IPS DF 6.9 (cell line): ENCODE measurements at regions not wholly inside any gene's neighbourhood (a gene's known extent, or its start where the extent isn't known, plus 50 kb on each side); places are given as distances from the start of the nearest gene placed in this dataset.

Source experiments
- DNase-seq: peaks from one replicate; pipeline ENCODE4 v3.0.0-alpha.2; 2013; ENCODE audit warnings: low read depth, low spot score
- H3K27ac ChIP-seq: one replicate; pipeline ENCODE4 v1.5.1; 2013; ENCODE audit warnings: low read length, control low read depth
- H3K27me3 ChIP-seq: 2 replicates; pipeline ENCODE4 v1.6.1; 2013; ENCODE audit warnings: mild to moderate bottlenecking, low read length; ENCODE audit not compliant: control insufficient read depth, insufficient read depth
- H3K36me3 ChIP-seq: 2 replicates; pipeline ENCODE4 v1.6.1; 2013; ENCODE audit warnings: low read length; ENCODE audit not compliant: control insufficient read depth, insufficient read depth
- H3K4me1 ChIP-seq: 2 replicates; pipeline ENCODE4 v1.6.1; 2013; ENCODE audit warnings: low read length; ENCODE audit not compliant: control insufficient read depth, insufficient read depth
- H3K4me3 ChIP-seq: 2 replicates; pipeline ENCODE4 v1.5.1; 2013; ENCODE audit warnings: mild to moderate bottlenecking, low read length
- H3K9me3 ChIP-seq: 2 replicates; pipeline ENCODE4 v1.6.1; 2013; ENCODE audit warnings: low read length, inconsistent platforms; ENCODE audit not compliant: control insufficient read depth, insufficient read depth
- WGBS: extraction: QIAGEN DNeasy Blood & Tissue Kit; methylation state at CpG from one replicate; pipeline ENCODE4 v1.1.7; 2013; ENCODE audit warnings: mixed read lengths, missing lambda C conversion rate; ENCODE audit not compliant: insufficient read length, insufficient coverage; 5-methylcytosine and 5-hydroxymethylcytosine counted together

DNA sequence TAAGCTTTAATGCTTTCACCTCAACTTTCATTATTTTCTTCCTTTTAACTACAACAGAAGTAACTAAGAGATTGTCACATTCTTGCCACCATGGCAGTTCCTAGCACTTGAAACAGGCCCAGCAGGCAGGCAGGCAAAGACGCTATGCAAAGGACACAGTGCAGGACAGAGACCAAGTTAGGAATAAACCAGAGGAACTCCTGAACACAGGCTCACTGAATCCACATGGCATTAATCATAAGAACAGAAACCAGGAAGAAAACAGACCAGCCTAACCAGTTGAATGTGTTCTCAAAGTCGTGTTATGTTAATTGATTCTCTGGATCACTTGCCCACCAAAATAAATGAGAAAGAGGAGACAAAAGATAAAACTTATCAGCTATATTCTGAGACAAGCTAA lies 397.6 kb downstream of the TBL1XR1 start:
- Histone ChIP-seq H3K36me3 (no peaks in the 10 kb centered on the region), H3K27ac (no peak overlapping the region), H3K9me3 (no peaks in the 10 kb centered on the region), H3K4me3 (no peak overlapping the region), H3K4me1 (peaks cover 1% of the 10 kb centered on the region; the same call in 1 of the 2 replicates), H3K27me3 (no peaks in the 10 kb centered on the region)
- WGBS, result no CpG with 5 or more reads among the region's 2 CpGs
- DNase-seq, result no peak

DNA sequence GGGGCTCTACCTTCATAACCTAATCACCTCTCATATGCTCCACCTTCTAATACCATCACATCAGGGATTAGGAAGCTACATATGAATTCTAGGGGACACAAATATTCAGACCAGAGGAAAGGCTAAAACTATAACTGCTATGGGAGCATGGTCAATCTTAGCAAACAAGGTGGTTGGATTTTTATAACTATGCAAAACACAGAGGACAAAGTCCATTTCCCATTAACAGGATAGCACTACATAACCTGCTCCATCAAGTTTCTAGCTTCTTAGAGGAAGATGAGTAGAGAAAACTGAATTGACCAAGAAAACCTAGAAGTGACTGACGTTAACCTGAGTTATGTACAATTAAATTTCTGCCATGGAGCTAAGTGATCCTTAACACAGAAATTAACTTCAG lies 398.6 kb downstream of the TBL1XR1 start:
- H3K4me1 ChIP-seq, result peaks cover 1% of the 10 kb centered on the region; the same call in 1 of the 2 replicates
- WGBS, result no CpG with 5 or more reads among the region's 1 CpG
- no peak overlapping the region for H3K4me3 ChIP-seq
- no peaks in the 10 kb centered on the region for H3K27me3 ChIP-seq
- DNase-seq, result no peak
- no peaks in the 10 kb centered on the region for H3K9me3 ChIP-seq
- no peaks in the 10 kb centered on the region for H3K36me3 ChIP-seq
- H3K27ac ChIP-seq, result no peak overlapping the region

DNA sequence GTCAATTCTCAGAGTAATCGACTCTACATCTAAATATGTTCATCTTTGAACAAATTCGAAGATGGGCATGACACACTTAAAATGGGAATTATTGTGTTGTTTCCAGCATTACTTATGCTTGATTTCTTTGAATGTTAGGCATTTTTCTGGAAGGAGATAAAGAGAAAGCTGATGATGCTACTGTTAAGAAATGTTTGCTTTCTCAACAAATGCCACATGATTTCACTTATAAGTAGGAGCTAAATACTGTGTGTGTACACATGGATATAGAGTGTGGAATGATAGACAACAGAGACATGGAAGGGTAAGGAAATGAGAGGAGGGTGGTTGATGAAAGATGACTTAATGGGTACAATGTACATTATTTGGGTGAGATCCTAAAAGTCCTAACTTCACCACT lies 400.9 kb downstream of the TBL1XR1 start:
- Histone ChIP-seq H3K36me3 (no peaks in the 10 kb centered on the region), H3K4me1 (peaks cover 1% of the 10 kb centered on the region; the same call in 1 of the 2 replicates), H3K27ac (no peak overlapping the region), H3K27me3 (no peaks in the 10 kb centered on the region), H3K9me3 (no peaks in the 10 kb centered on the region), H3K4me3 (no peak overlapping the region)
- WGBS, result no CpG with 5 or more reads among the region's 2 CpGs
- DNase-seq, result no peak

DNA sequence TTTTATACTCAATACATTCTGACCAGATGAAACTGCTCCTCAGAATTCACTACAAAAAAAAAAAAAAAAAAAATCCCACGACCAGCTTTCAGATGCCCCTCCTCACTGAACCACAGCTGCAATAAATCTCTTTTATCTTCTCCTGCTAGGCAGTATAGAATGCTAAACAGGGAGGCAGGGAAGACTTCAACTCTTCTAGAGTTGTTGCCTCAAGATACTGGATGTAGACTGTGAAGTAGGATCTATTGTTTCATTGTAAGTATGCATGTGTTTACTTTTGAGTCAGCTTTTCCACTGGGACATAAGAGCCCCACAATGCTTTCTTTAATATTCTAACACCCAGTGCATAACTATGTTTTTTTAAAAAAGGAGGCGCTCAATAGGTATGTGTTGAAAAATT lies 401.4 kb downstream of the TBL1XR1 start:
- no peaks in the 10 kb centered on the region for H3K9me3 ChIP-seq
- no peaks in the 10 kb centered on the region for H3K36me3 ChIP-seq
- H3K27me3 ChIP-seq, result no peaks in the 10 kb centered on the region
- no peak overlapping the region for H3K4me3 ChIP-seq
- no peak for DNase-seq
- WGBS, result no CpG with 5 or more reads among the region's 2 CpGs
- H3K4me1 ChIP-seq, result peaks cover 1% of the 10 kb centered on the region; the same call in 1 of the 2 replicates
- no peak overlapping the region for H3K27ac ChIP-seq

DNA sequence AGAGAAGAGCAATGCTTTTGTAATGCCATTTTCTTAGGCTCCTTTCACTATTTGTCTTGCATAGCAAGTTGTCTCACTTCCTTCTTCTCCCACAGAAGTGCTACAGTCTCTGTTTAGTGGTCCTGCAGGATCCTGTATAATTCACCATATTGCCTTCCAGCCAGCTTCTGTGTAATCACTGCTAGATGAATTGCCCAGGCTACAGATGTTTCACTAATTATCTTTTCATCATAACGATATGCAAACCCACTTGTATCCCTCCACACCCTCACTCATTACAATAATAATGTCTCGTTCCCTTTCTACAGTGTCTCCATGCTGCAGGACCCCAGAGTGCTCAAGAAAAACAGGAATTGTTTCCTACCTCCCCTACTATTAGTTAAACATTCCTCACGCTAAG lies 402.9 kb downstream of the TBL1XR1 start:
- no peak overlapping the region for H3K4me3 ChIP-seq
- WGBS, result 100% methylated on average over 2 of the region's 3 CpGs
- DNase-seq, result no peak

DNA sequence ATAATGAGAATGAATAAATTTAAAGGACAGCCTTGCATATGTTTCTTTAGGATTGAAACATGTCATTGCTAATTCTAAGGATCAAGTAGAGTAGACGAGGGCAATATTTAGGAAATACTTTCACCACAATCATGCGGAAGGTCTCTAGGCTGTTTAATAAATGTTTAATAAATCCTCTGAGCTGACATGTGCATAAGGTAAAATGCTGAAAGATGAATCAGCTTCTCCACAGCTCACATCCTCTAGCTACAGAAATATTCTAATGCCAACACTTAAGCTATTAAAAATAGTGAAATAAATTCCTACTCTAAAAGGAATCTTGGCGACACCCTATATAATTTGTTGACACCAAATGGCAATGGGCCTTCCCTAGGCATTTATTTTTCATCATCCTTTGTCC lies 407.3 kb downstream of the TBL1XR1 start:
- H3K27me3 ChIP-seq, result no peaks in the 10 kb centered on the region

More for the DNA sequence above, 402.9 kb downstream of the TBL1XR1 start:
- Histone ChIP-seq H3K27me3 (no peaks in the 10 kb centered on the region), H3K9me3 (no peaks in the 10 kb centered on the region), H3K36me3 (no peaks in the 10 kb centered on the region), H3K4me1 (no peaks in the 10 kb centered on the region), H3K27ac (no peak overlapping the region)

DNA sequence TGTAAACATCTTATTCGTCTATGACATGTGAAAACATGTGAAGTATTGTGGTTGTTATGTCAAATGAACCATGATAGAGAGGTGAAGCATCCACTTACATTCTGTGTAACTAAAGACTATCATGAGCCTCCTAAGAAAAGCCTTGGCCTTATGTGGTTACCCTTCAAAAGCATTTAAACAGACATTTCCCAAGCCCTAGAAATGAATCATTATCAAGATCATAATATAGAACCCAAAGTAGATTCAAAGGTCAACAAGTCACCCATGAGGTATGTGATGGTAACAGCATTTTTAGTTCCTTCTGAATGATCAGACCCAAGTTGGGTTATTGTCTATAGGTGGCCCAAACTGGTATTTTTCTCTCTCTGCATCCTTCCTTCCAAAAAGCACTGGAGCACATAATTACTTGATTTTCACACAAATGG lies 408.0 kb downstream of the TBL1XR1 start:
- no peak overlapping the region for H3K4me3 ChIP-seq
- no peaks in the 10 kb centered on the region for H3K36me3 ChIP-seq
- no peak for DNase-seq
- H3K9me3 ChIP-seq, result no peaks in the 10 kb centered on the region
- WGBS, result no CpG with 5 or more reads among the region's 1 CpG
- 0 out of 2 replicates have a peak, but pooled peaks cover 1% of the 10 kb centered on the region for H3K4me1 ChIP-seq
- no peak overlapping the region for H3K27ac ChIP-seq
- no peaks in the 10 kb centered on the region for H3K27me3 ChIP-seq

More for the DNA sequence above, 407.3 kb downstream of the TBL1XR1 start:
- no CpG with 5 or more reads among the region's 3 CpGs for WGBS
- no peaks in the 10 kb centered on the region for H3K36me3 ChIP-seq
- H3K9me3 ChIP-seq, result no peaks in the 10 kb centered on the region
- H3K4me1 ChIP-seq, result 0 out of 2 replicates have a peak, but pooled peaks cover 1% of the 10 kb centered on the region
- H3K27ac ChIP-seq, result no peak overlapping the region
- H3K4me3 ChIP-seq, result no peak overlapping the region
- DNase-seq, result no peak

DNA sequence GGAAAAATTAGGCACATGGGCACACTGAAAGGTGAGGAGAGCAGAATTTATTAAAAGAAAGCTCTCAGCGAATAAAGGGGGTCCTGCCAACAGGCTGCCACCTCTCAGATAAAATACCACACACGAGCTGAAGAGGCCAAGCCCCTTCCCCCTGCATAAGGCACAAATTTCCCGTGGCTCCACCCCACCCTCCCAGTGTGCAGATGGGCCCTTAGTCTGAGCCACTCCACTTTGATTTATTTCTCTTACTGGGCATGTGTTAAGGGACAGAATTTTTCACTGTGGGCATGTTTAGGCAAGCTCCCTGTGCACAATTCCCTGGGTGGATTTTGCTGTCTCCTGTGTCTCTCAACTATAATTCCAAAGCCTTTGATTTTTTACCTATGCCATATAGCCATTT lies 409.8 kb downstream of the TBL1XR1 start:
- no peaks in the 10 kb centered on the region for H3K9me3 ChIP-seq
- no CpG with 5 or more reads among the region's 3 CpGs for WGBS
- no peak overlapping the region for H3K27ac ChIP-seq
- H3K4me3 ChIP-seq, result no peak overlapping the region
- H3K27me3 ChIP-seq, result no peaks in the 10 kb centered on the region
- H3K36me3 ChIP-seq, result no peaks in the 10 kb centered on the region
- H3K4me1 ChIP-seq, result 0 out of 2 replicates have a peak, but pooled peaks cover 1% of the 10 kb centered on the region
- no peak for DNase-seq

DNA sequence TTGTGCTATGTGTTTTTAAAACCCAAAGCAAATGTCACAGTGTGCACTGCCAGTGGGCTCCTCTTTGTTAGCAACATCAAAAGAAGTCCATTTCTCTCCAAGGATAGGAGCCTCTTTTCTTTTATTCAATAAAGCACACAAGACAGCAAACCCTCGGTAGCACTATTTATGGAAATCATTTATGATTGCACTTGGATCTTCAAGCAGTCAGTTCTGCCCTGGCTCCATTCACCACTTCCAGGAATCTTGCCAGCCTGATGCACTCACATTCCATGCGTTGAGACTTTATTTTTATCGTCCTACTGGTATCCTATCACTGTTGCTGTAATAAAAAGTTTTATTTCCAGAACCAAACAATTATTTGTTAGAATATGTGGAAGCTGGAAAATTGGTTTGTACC lies 412.1 kb downstream of the TBL1XR1 start:
- no CpG with 5 or more reads among the region's 3 CpGs for WGBS
- H3K4me3 ChIP-seq, result no peak overlapping the region

DNA sequence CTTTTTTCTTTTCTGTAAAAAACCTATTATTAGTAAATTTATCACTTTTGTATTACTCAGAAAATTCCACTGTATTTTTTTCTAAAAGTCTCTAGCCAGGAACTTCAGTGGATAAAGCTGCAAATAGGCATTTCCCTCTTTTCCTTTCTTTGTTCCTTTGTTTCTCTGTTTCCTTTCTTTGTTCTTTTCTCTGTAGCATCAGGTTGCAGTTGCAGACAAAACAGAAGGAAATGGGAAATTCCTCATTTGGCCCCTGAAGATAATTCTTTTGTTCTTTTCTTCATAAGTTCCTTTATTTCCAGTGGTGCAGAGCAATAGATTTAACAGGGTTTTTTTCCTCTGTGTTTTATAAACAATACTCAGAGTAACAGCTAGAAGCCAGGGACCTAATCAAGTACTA lies 416.5 kb downstream of the TBL1XR1 start:
- no peaks in the 10 kb centered on the region for H3K27me3 ChIP-seq
- H3K4me1 ChIP-seq, result no peaks in the 10 kb centered on the region
- no peaks in the 10 kb centered on the region for H3K9me3 ChIP-seq
- H3K4me3 ChIP-seq, result no peak overlapping the region
- H3K27ac ChIP-seq, result no peak overlapping the region
- no peak for DNase-seq
- no peaks in the 10 kb centered on the region for H3K36me3 ChIP-seq

More for the DNA sequence above, 412.1 kb downstream of the TBL1XR1 start:
- Histone ChIP-seq H3K4me1 (0 out of 2 replicates have a peak, but pooled peaks cover 1% of the 10 kb centered on the region), H3K9me3 (no peaks in the 10 kb centered on the region), H3K27ac (no peak overlapping the region), H3K36me3 (no peaks in the 10 kb centered on the region), H3K27me3 (no peaks in the 10 kb centered on the region)
- no peak for DNase-seq

DNA sequence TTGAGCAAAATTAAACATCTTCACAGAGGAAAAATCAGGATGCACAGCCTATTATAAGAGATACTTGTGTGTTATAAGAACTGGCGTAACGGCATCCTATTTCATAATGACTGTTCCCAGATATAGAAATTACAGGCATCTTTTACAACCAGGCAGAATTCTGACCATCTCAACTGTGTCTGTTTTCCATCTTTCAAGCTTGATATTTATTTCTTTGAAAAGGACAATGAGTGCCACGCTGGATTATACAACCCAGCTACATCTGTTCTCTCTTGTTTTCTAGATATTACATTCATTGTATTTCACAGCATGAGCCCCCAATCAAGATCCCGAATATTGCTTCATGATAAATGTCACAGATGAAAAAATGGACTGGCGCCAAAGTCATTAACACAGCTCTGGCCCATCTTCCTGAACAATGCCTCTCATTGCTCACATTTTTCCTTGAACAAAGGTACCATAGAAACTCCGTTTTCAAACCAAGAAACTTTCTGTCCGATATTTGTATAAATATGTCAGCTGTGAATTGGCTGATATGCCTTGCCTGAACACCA lies 420.6 kb downstream of the TBL1XR1 start:
- no CpG with 5 or more reads among the region's 7 CpGs for WGBS
- H3K4me3 ChIP-seq, result no peak overlapping the region

More for the DNA sequence above, 420.6 kb downstream of the TBL1XR1 start:
- Histone ChIP-seq H3K4me1 (no peaks in the 10 kb centered on the region), H3K36me3 (no peaks in the 10 kb centered on the region), H3K9me3 (no peaks in the 10 kb centered on the region), H3K27me3 (no peaks in the 10 kb centered on the region), H3K27ac (no peak overlapping the region)
- no peak for DNase-seq
